GM21367 (cell line): ENCODE measurements at regions not wholly inside any gene's neighbourhood (a gene's known extent, or its start where the extent isn't known, plus 50 kb on each side); places are given as distances from the start of the nearest gene placed in this dataset.

Experiments
- ATAC-seq: cut with Tn5 transposase; IDR thresholded peaks from one replicate; pipeline ENCODE4 v1.9.1; 2021; ENCODE audit not compliant: unreplicated experiment

DNA sequence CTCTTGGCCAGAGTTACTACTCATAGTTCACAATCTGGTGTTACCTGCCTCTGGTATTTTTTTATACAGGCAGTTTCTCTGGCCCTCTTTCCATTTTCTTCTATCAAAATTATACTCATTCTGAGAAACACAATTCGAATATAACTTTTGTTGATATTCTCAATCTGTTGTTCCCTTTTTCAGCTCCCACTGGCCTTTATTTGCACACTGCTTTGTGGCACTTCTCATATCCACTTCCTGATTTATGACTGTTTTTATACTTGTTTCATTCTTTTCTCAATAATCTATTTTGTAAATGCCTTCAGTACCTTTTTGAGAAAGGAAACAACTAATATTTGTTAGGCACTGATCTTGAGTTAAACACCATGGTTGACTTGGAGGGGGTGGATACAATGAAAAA is 93.8 kb upstream of the HDAC9 start:
- no peak for ATAC-seq

GRCh38 chr7:18402488-18403183 is 92.9 kb upstream of the HDAC9 start:
- ATAC-seq: no peak

DNA sequence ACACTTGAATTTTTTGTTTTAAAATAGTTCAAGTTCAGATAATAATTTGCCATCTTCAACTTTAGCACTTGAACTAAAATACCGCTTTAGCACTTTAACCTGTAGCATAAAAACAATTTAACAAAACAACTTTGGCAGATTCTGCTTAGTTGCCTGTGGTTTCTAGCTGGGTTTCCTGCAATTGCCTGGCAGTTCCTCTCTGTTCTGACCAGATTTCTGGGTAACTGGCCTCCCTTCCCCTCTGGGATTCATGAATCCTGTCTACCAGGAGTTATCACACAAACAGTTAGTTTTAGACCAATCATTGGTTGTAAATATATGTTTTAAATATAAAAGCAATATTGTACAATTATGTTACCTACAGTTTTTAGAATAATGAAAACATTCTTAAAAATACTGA is 89.8 kb upstream of the HDAC9 start:
- no peak for ATAC-seq

DNA sequence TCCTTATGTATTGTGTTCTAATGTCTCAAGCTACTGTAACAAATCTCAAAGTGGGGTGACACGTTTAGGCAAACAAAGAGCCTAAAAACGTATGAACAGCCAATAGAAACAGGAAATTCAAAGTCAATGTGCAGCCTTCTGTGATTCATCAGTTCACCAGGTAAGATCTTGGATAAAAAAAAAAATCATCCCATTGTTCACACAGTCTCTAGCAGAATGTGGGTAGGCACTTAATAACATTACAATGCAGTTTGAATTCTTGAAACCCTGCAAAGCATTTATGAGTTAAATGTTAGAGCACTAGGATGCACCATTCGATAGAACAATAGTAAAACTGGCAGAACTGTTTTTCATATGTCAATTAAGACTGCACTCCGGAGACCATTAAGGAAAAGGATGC is 88.2 kb upstream of the HDAC9 start:
- no peak for ATAC-seq

GRCh38 chr7:18408461-18408860 is 87.1 kb upstream of the HDAC9 start:
- ATAC-seq: no peak

- ATAC-seq: no peak
Observed at GRCh38 chr7:18408868-18409267, 86.7 kb upstream of the HDAC9 start.

- ATAC-seq: no peak
Observed at GRCh38 chr7:18413447-18413846, 82.1 kb upstream of the HDAC9 start.

DNA sequence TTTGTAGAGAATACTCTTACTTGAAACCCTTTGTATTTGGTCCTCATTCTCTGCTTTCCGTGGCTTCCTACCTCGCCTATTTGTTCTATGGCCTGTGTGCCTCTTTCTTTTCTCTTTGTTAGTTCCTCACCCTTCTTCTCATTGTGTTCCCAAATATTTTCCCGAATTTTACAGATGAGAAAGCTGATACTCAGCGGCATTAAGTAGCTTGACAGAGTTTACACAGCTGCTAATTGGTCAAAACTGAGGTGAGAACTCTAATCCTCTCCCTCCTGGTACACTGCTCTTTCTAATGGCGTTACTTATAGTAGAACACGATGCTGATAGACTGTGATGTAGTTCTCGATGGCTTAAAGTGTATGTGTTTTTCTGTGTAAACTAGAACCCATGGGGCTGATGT is 80.7 kb upstream of the HDAC9 start:
- ATAC-seq: no peak

- ATAC-seq: no peak
Observed at GRCh38 chr7:18416988-18417387, 78.6 kb upstream of the HDAC9 start.

GRCh38 chr7:18419456-18419855 is 76.1 kb upstream of the HDAC9 start:
- no peak for ATAC-seq

GRCh38 chr7:18420108-18420507 is 75.4 kb upstream of the HDAC9 start:
- ATAC-seq: no peak

- no peak for ATAC-seq
Observed at GRCh38 chr7:18420748-18421147, 74.8 kb upstream of the HDAC9 start.

GRCh38 chr7:18421297-18422002 is 74.1 kb upstream of the HDAC9 start:
- no peak for ATAC-seq

DNA sequence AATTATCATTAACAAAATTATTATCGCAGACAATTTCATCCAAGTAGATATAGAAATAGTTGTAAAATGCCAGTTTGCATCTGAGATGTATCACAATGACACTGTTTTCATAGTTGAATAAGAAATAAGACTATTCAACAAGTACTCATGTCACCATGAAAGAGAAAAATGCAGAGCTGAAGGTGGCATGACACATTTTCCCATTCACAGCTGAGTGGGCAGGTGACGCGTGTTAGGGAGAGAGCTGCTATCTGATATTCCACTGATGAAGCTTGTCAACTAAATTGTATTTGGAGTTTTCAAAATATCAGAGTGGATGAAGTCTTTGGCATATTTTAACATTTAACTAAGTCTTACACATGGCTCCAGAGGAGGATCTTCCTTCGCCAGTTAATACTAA is 70.3 kb upstream of the HDAC9 start:
- no peak for ATAC-seq

DNA sequence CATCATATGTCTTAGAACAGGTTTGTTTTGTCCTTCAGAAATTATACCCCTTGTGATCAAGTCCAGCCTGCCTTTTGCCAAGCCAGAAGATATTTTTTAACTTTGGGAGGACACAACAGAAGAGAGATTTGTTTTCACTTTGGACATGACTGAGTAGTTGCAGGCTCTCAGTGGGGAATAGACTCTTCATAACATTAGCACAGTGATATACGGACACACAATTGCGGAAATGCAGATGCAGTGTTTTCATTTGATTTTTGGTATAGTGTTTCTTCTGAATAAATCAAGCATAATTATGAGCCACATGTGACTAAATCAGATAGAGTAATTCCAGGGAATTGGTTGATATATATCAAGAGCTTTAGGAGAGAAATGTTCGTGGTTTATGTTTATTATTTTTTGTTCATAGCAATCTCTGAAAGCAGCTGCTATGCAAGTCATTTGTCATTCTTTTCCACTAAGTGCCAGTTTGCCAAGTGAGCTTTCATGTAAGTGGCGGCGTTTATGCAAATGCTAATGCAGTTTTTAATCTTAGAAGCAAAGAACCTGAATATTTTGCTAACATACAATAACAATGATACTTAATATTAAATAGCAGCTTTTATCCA is 69.6 kb upstream of the HDAC9 start:
- no peak for ATAC-seq

- ATAC-seq: no peak
Observed at GRCh38 chr7:18426564-18427226, 68.9 kb upstream of the HDAC9 start.

DNA sequence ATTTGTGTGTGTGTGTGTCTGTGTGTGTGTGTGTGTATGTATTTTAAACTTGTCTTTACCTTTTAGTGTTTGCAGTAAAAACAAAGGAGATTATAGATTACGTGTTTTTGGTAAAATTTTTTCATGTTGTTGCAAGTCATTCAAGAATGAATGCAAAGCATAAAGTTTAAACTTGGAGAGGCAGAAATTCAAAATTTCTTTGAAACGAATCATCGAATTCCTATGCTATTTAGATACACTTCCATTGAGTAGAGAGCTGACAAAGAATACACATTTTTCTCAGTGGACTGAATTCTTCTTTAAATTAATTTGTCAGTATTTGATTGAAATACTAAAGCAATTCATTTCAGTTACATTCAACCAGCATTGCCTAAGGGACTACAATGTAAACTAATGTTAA is 66.0 kb upstream of the HDAC9 start:
- ATAC-seq: no peak

GRCh38 chr7:18430810-18431209 is 64.7 kb upstream of the HDAC9 start:
- ATAC-seq: no peak

- ATAC-seq: no peak
Observed at GRCh38 chr7:18434171-18434570, 61.4 kb upstream of the HDAC9 start.

- no peak for ATAC-seq
Observed at GRCh38 chr7:18437101-18437500, 58.4 kb upstream of the HDAC9 start.

DNA sequence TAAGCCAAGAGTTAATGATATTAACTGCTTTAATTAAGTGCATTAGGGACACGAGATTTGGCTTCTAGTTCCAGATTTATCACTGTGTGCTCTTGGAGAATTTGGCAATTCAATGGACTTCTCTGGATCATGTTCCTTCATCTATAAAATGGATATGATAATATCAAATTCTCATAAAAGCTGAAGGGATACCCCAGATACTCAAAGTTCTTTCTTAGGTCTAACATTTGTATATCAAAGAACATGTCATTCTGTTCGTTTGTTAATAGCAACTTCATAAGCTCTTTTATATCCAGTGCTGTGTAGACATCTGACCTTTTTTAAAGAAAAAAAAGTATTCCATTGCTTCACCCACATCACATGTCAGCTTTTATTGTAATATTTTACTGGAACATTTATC is 54.6 kb upstream of the HDAC9 start:
- ATAC-seq: no peak

DNA sequence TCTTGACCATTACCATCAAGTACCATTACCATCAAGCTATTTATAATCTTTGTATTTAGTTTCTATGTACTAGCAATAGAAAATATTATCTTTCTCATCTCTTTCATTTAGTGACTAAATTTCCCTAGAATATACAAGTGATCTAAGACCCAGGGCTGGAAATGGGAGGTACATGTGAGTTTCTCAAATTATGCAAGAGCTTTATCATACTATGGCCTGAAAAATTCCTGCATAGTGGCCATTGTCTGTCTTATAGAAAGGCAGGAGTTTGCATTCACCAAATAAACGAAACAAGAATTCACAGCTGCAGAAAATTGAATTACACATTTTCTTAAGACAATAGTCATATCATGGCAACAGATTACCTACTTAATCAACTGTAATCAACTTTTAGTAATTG is 50.7 kb upstream of the HDAC9 start:
- ATAC-seq: no peak
